GM21515 (cell line): ENCODE measurements at regions not wholly inside any gene's neighbourhood (a gene's known extent, or its start where the extent isn't known, plus 50 kb on each side); places are given as distances from the start of the nearest gene placed in this dataset.

Source experiments
- ATAC-seq: cut with Tn5 transposase; IDR thresholded peaks from one replicate; pipeline ENCODE4 v1.9.1; 2021; ENCODE audit not compliant: unreplicated experiment

GRCh38 chr6:7960848-7961247 lies 50.3 kb upstream of the TXNDC5 start:
- peak; percentile 40 for ATAC-seq
